GM23338 (cell line): ENCODE measurements at regions not wholly inside any gene's neighbourhood (a gene's known extent, or its start where the extent isn't known, plus 50 kb on each side); places are given as distances from the start of the nearest gene placed in this dataset.

ENCODE experiments used
- CREB1 ChIP-seq: fragments of 250-450 bp; sonication (Bioruptor Pico); IDR thresholded peaks from 2 replicates; pipeline ENCODE4 v1.5.0; 2020; ENCODE audit warnings: low read depth, mild to moderate bottlenecking, moderate library complexity
- CTCF ChIP-seq, 2 experiments: fragments of 200-600 bp in 1 of 2; sonication (generic) in 1 of 2; conservative IDR thresholded peaks; 2 replicates each; pipeline versions ENCODE4 v1.5.1 to v1.6.1; 2016 to 2017; ENCODE audit warnings: antibody characterized with exemption in 2 of 2, low read depth in 2 of 2, mild to moderate bottlenecking in 2 of 2, moderate library complexity in 1 of 2
- EZH2 ChIP-seq: fragments of 200-600 bp; sonication (generic); IDR thresholded peaks from one replicate; pipeline ENCODE4 v1.8.0; 2017; ENCODE audit warnings: antibody characterized with exemption, mild to moderate bottlenecking, low read depth; ENCODE audit not compliant: unreplicated experiment
- EZH2phosphoT487 ChIP-seq: fragments of 200-600 bp; sonication (generic); IDR thresholded peaks from one replicate; pipeline ENCODE4 v1.8.1; 2018; ENCODE audit warnings: antibody characterized with exemption; ENCODE audit not compliant: unreplicated experiment
- JUNB ChIP-seq: IDR thresholded peaks from one replicate; pipeline ENCODE4 v1.6.1; 2016; ENCODE audit warnings: antibody characterized with exemption; ENCODE audit not compliant: unreplicated experiment
- POLR2AphosphoS5 ChIP-seq: IDR thresholded peaks from 2 replicates; pipeline ENCODE4 v1.6.1; 2016; ENCODE audit warnings: antibody characterized with exemption, low read depth
- REST ChIP-seq: IDR thresholded peaks from one replicate; pipeline ENCODE4 v1.6.1; 2018; ENCODE audit warnings: antibody characterized with exemption; ENCODE audit not compliant: unreplicated experiment
- ZNF114 ChIP-seq: fragments of 250-450 bp; sonication (Bioruptor Pico); IDR thresholded peaks from 2 replicates; pipeline ENCODE4 v1.5.0; 2020; ENCODE audit warnings: mild to moderate bottlenecking, moderate library complexity

GRCh38 chr2:192551760-192552159 is 357.0 kb upstream of the TMEFF2 start:
- TF ChIP-seq CTCF (conservative IDR thresholded peaks at IDR 0.05; ENCODE audit: low read depth in 2 of 2) (peak; percentile 37 to 42), POLR2AphosphoS5 (no peak), REST (no peak), EZH2 (no peak), CREB1 (CRISPR knock-in tag) (no peak), EZH2phosphoT487 (no peak), JUNB (no peak), ZNF114 (CRISPR knock-in tag) (no peak)
